ENCODE measurements at regions not wholly inside any gene's neighbourhood (a gene's known extent, or its start where the extent isn't known, plus 50 kb on each side); places are given as distances from the start of the nearest gene placed in this dataset.

GRCh38 chr4:137312257-137312656 is 220.0 kb downstream of the PCDH18 start (continued):
- TF ChIP-seq CHD4 (IDR thresholded peaks at IDR 0.05; ENCODE audit: borderline replicate concordance) = no peak
- TF ChIP-seq NPAS2 (CRISPR knock-in tag; IDR thresholded peaks at IDR 0.05; ENCODE audit: borderline replicate concordance) = no peak
- no peak for TF ChIP-seq ELK1 (IDR thresholded peaks at IDR 0.05; ENCODE audit: low read depth, low read length)
- TF ChIP-seq NR3C1 (IDR thresholded peaks at IDR 0.05) = no peak
- TF ChIP-seq EHF (CRISPR knock-in tag; IDR thresholded peaks at IDR 0.05) = no peak
- TF ChIP-seq RNF2 (IDR thresholded peaks at IDR 0.05; ENCODE audit: borderline replicate concordance, low read depth) = no peak

- FAIRE-seq (no peak), DNase-seq (ENCODE audit: low read depth in 1 of 2, low spot score in 1 of 2) (no peak), ATAC-seq (no peak)
- 8% methylated on average over 3 of the region's 3 CpGs for WGBS (ENCODE audit: missing lambda C conversion rate)
- ChIA-PET POLR2A (no interaction called here), CTCF (no interaction called here)
- Histone ChIP-seq H3K4me2 (no peak overlapping the region), H3K4me1 (0 out of 3 replicates have a peak, but pooled peaks cover 3% of the 10 kb centered on the region), H3K27ac (no peak overlapping the region), H3K9me3 (no peaks in the 10 kb centered on the region), H3K4me3 (no peak overlapping the region)
- no peak for TF ChIP-seq FOSL2 (IDR thresholded peaks at IDR 0.05)
- TF ChIP-seq FOSL2 (CRISPR knock-in tag; IDR thresholded peaks at IDR 0.05) = peak; percentile 51
- no peak for TF ChIP-seq NFE2L2 (conservative IDR thresholded peaks at IDR 0.05; ENCODE audit: low read length)
- no peak for TF ChIP-seq ZSCAN20 (CRISPR knock-in tag; IDR thresholded peaks at IDR 0.05)
- TF ChIP-seq RCOR1 (IDR thresholded peaks at IDR 0.05; ENCODE audit: low read depth, low read length) = no peak
- no peak for TF ChIP-seq HES2 (IDR thresholded peaks at IDR 0.05)
- TF ChIP-seq RNF2 (IDR thresholded peaks at IDR 0.05; ENCODE audit: borderline replicate concordance, low read depth) = no peak
- no peak for TF ChIP-seq CHD2 (IDR thresholded peaks at IDR 0.05; ENCODE audit: low read length, partially characterized antibody)
Observed at GRCh38 chr4:137310593-137311490, 221.5 kb downstream of the PCDH18 start.

- Histone ChIP-seq H3K9me3 (no peaks in the 10 kb centered on the region), H3K4me2 (no peak overlapping the region), H3K27ac (no peak overlapping the region), H3K4me1 (0 out of 3 replicates have a peak, but pooled peaks cover 3% of the 10 kb centered on the region), H3K4me3 (no peak overlapping the region)
- ATAC-seq (no peak), DNase-seq (ENCODE audit: low read depth in 1 of 2, low spot score in 1 of 2) (no peak), FAIRE-seq (no peak)
- ChIA-PET CTCF (no interaction called here), POLR2A (no interaction called here)
- no peak for TF ChIP-seq ATOH8 (CRISPR knock-in tag; IDR thresholded peaks at IDR 0.05; ENCODE audit: low read depth)
- TF ChIP-seq FOXS1 (CRISPR knock-in tag; IDR thresholded peaks at IDR 0.05) = no peak
- TF ChIP-seq MAX (IDR thresholded peaks at IDR 0.05) = no peak
- TF ChIP-seq TP53 (CRISPR knock-in tag; IDR thresholded peaks at IDR 0.05) = no peak
- no peak for TF ChIP-seq RAD21 (conservative IDR thresholded peaks at IDR 0.05 in 1 of 2, IDR thresholded peaks at IDR 0.05 in 1 of 2)
- no peak for TF ChIP-seq EHF (CRISPR knock-in tag; IDR thresholded peaks at IDR 0.05)
- no peak for TF ChIP-seq NPAS2 (CRISPR knock-in tag; IDR thresholded peaks at IDR 0.05; ENCODE audit: borderline replicate concordance)
- no peak for TF ChIP-seq EP300 (IDR thresholded peaks at IDR 0.05)
- TF ChIP-seq NR3C1 (IDR thresholded peaks at IDR 0.05) = no peak
- TF ChIP-seq MYC (IDR thresholded peaks at IDR 0.05; ENCODE audit: borderline replicate concordance, low read length) = no peak
Observed at GRCh38 chr4:137310166-137310565, 222.1 kb downstream of the PCDH18 start.

Measured in A549 (cell line).